IMR-90 (cell line): ENCODE measurements at regions not wholly inside any gene's neighbourhood (a gene's known extent, or its start where the extent isn't known, plus 50 kb on each side); places are given as distances from the start of the nearest gene placed in this dataset.

Source experiments
- ATAC-seq: fragments of 200-7000 bp; cut with Tn5 transposase; 2 replicates; pipeline ENCODE4 v1.9.1; 2020; ENCODE audit warnings: low read depth, mild to moderate bottlenecking, moderate library complexity
- BruUV-seq: library from RNA; stranded (reverse); fragments of 400-500 nt; replicated peaks from 2 replicates; lab custom pipeline; 2021; lab: Mats Ljungman, UMichigan
- CTCF ChIA-PET: fragments of 300-600 bp; formaldehyde crosslinking; extraction: SDS; loops from one replicate; lab custom pipeline; 2021; ENCODE audit warnings: antibody characterized with exemption; lab: Yijun Ruan, JAX
- POLR2A ChIA-PET: fragments of 300-600 bp; sonication (Branson Sonifier 250); formaldehyde crosslinking; loops from one replicate; lab custom pipeline; 2022; ENCODE audit warnings: antibody characterized with exemption; ENCODE audit not compliant: unreplicated experiment; lab: Charles Lee
- DNase-seq: peaks from one replicate; pipeline ENCODE4 v3.0.0; 2013
- H2AFZ ChIP-seq: replicated peaks from 2 replicates; pipeline ENCODE3; 2013; ENCODE audit warnings: low read length, mild to moderate bottlenecking; ENCODE audit not compliant: poor library complexity
- H2AK5ac ChIP-seq: 2 replicates; pipeline ENCODE4 v1.6.1; 2013; ENCODE audit warnings: low read depth, low read length, inconsistent platforms
- H2AK9ac ChIP-seq: replicated peaks from 2 replicates; pipeline ENCODE3; 2013; ENCODE audit warnings: mild to moderate bottlenecking, low read depth, low read length, moderate library complexity; ENCODE audit not compliant: poor library complexity
- H2BK120ac ChIP-seq: 2 replicates; pipeline ENCODE4 v1.6.1; 2013; ENCODE audit warnings: low read depth, low read length, inconsistent platforms
- H2BK15ac ChIP-seq: 3 replicates; pipeline ENCODE4 v1.6.1; 2013; ENCODE audit warnings: low read depth, low read length, inconsistent platforms
- H2BK20ac ChIP-seq: 2 replicates; pipeline ENCODE4 v1.6.1; 2013; ENCODE audit warnings: low read depth, mild to moderate bottlenecking, inconsistent platforms, low read length, moderate library complexity
- H2BK5ac ChIP-seq: 2 replicates; pipeline ENCODE4 v1.6.1; 2013; ENCODE audit warnings: mild to moderate bottlenecking, low read depth, low read length, inconsistent platforms; ENCODE audit not compliant: poor library complexity, severe bottlenecking
- H3K14ac ChIP-seq: replicated peaks from 2 replicates; pipeline ENCODE4 v1.6.1; 2013; ENCODE audit warnings: low read depth, low read length, inconsistent platforms
- H3K18ac ChIP-seq: 2 replicates; pipeline ENCODE4 v1.6.1; 2013; ENCODE audit warnings: low read depth, low read length, control low read depth
- H3K23ac ChIP-seq: 2 replicates; pipeline ENCODE4 v1.6.1; 2013; ENCODE audit warnings: low read depth, low read length, inconsistent platforms
- H3K27ac ChIP-seq: 2 replicates; pipeline ENCODE4 v1.5.1; 2013; ENCODE audit warnings: mild to moderate bottlenecking, control low read depth, low read length; ENCODE audit not compliant: insufficient read depth
- H3K27me3 ChIP-seq: 2 replicates; pipeline ENCODE4 v1.6.1; 2013; ENCODE audit warnings: low read length; ENCODE audit not compliant: control insufficient read depth, insufficient read depth
- H3K36me3 ChIP-seq: 2 replicates; pipeline ENCODE4 v1.6.1; 2013; ENCODE audit warnings: low read length, mixed read lengths; ENCODE audit not compliant: control insufficient read depth, insufficient read depth
- H3K4ac ChIP-seq: 2 replicates; pipeline ENCODE4 v1.6.1; 2013; ENCODE audit warnings: low read depth, low read length, inconsistent platforms
- H3K4me1 ChIP-seq: 2 replicates; pipeline ENCODE4 v1.6.1; 2013; ENCODE audit warnings: low read length, mixed read lengths; ENCODE audit not compliant: control insufficient read depth, insufficient read depth
- H3K4me2 ChIP-seq: 2 replicates; pipeline ENCODE4 v1.6.1; 2013; ENCODE audit warnings: low read depth, mild to moderate bottlenecking, control low read depth, low read length, moderate library complexity
- H3K4me3 ChIP-seq: 2 replicates; pipeline ENCODE4 v1.5.1; 2013; ENCODE audit warnings: low read depth, mild to moderate bottlenecking, control low read depth, low read length, moderate library complexity; ENCODE audit not compliant: insufficient read depth
- H3K56ac ChIP-seq: 2 replicates; pipeline ENCODE4 v1.6.1; 2013; ENCODE audit warnings: low read length, inconsistent platforms; ENCODE audit not compliant: insufficient read depth; ENCODE audit errors: extremely low read depth
- H3K79me1 ChIP-seq, 2 experiments: 2 replicates each; pipeline ENCODE4 v1.6.1; 2013; ENCODE audit warnings: low read length in 2 of 2, inconsistent platforms in 1 of 2, low read depth in 1 of 2
- H3K9ac ChIP-seq: 2 replicates; pipeline ENCODE4 v1.6.1; 2013; ENCODE audit warnings: low read depth, low read length, control low read depth
- H3K9me1 ChIP-seq: 2 replicates; pipeline ENCODE4 v1.6.1; 2013; ENCODE audit warnings: low read length, inconsistent platforms; ENCODE audit not compliant: insufficient read depth
- H3K9me3 ChIP-seq: 2 replicates; pipeline ENCODE4 v1.6.1; 2013; ENCODE audit warnings: low read length; ENCODE audit not compliant: control insufficient read depth, insufficient read depth
- H4K20me1 ChIP-seq: 2 replicates; pipeline ENCODE4 v1.6.1; 2013; ENCODE audit warnings: low read length, inconsistent platforms; ENCODE audit not compliant: insufficient read depth
- H4K5ac ChIP-seq: 2 replicates; pipeline ENCODE4 v1.6.1; 2013; ENCODE audit warnings: mild to moderate bottlenecking, low read depth, low read length, control low read depth
- H4K8ac ChIP-seq, 2 experiments: 2 replicates each; pipeline ENCODE4 v1.6.1; 2013; ENCODE audit warnings: low read depth in 2 of 2, low read length in 2 of 2, control low read depth in 1 of 2, inconsistent platforms in 1 of 2
- H4K91ac ChIP-seq: 2 replicates; pipeline ENCODE4 v1.6.1; 2013; ENCODE audit warnings: low read depth, low read length, inconsistent platforms; ENCODE audit not compliant: insufficient read depth
- BHLHE40 ChIP-seq: fragments of 150-350 bp; IDR thresholded peaks from 2 replicates; pipeline ENCODE4 v1.6.1; 2016; ENCODE audit warnings: mild to moderate bottlenecking, low read depth, low read length
- CEBPB ChIP-seq: IDR thresholded peaks from 2 replicates; pipeline ENCODE4 v1.6.1; 2012; ENCODE audit warnings: low read depth, low read length, improper control_type of control experiment
- CHD1 ChIP-seq: IDR thresholded peaks from 2 replicates; pipeline ENCODE4 v1.6.1; 2012; ENCODE audit warnings: low read depth, low read length, improper control_type of control experiment
- CTCF ChIP-seq: conservative IDR thresholded peaks from 2 replicates; pipeline ENCODE4 v1.5.1; 2012; ENCODE audit warnings: mild to moderate bottlenecking, low read depth, low read length, improper control_type of control experiment
- ELK1 ChIP-seq: fragments of 150-350 bp; IDR thresholded peaks from 2 replicates; pipeline ENCODE4 v1.6.1; 2016; ENCODE audit warnings: low read depth, mild to moderate bottlenecking, low read length, moderate library complexity, borderline replicate concordance
- FOS ChIP-seq: fragments of 150-350 bp; IDR thresholded peaks from 2 replicates; pipeline ENCODE4 v1.6.1; 2016; ENCODE audit warnings: low read depth, low read length
- MAFK ChIP-seq: IDR thresholded peaks from 2 replicates; pipeline ENCODE4 v1.6.1; 2012; ENCODE audit warnings: low read depth, low read length, improper control_type of control experiment
- MAZ ChIP-seq: IDR thresholded peaks from 2 replicates; pipeline ENCODE4 v1.6.1; 2012; ENCODE audit warnings: low read depth, mild to moderate bottlenecking, low read length, improper control_type of control experiment, moderate library complexity, borderline replicate concordance
- MXI1 ChIP-seq: IDR thresholded peaks from 2 replicates; pipeline ENCODE4 v1.6.1; 2012; ENCODE audit warnings: low read depth, mild to moderate bottlenecking, low read length, moderate library complexity, borderline replicate concordance
- NFE2L2 ChIP-seq: fragments of 150-350 bp; IDR thresholded peaks from 2 replicates; pipeline ENCODE4 v1.6.1; 2016; ENCODE audit warnings: low read depth, mild to moderate bottlenecking, low read length
- POLR2A ChIP-seq: IDR thresholded peaks from 2 replicates; pipeline ENCODE4 v1.6.1; 2012; ENCODE audit warnings: mild to moderate bottlenecking, low read depth, low read length
- RAD21 ChIP-seq: IDR thresholded peaks from 2 replicates; pipeline ENCODE4 v1.6.1; 2012; ENCODE audit warnings: low read length, improper control_type of control experiment
- RCOR1 ChIP-seq: IDR thresholded peaks from 2 replicates; pipeline ENCODE4 v1.6.1; 2012; ENCODE audit warnings: mild to moderate bottlenecking, low read length, improper control_type of control experiment; ENCODE audit not compliant: insufficient replicate concordance
- RFX5 ChIP-seq: IDR thresholded peaks from 2 replicates; pipeline ENCODE4 v1.8.0; 2012; ENCODE audit warnings: low read depth, mild to moderate bottlenecking, low read length, moderate library complexity
- SMC3 ChIP-seq: fragments of 150-350 bp; IDR thresholded peaks from 2 replicates; pipeline ENCODE4 v1.6.1; 2016; ENCODE audit warnings: low read depth, mild to moderate bottlenecking, antibody characterized with exemption, low read length, moderate library complexity
- USF2 ChIP-seq: fragments of 150-350 bp; IDR thresholded peaks from 2 replicates; pipeline ENCODE4 v1.6.1; 2017; ENCODE audit warnings: mild to moderate bottlenecking, antibody characterized with exemption, low read length, low read depth
- WGBS, 2 experiments: methylation state at CpG; one replicate each; pipeline versions ENCODE4 v1.1.5 to v1.1.7; 2013; ENCODE audit warnings: missing lambda C conversion rate in 2 of 2; ENCODE audit not compliant: insufficient read length in 1 of 2; ENCODE audit errors: extremely low coverage in 2 of 2; 5-methylcytosine and 5-hydroxymethylcytosine counted together
- dilution Hi-C: fragments of 300-500 bp; cut with HindIII; formaldehyde crosslinking; loops from one replicate; pipeline ENCODE4 v1.14.3; 2018; ENCODE audit warnings: low sequenced_read_pairs; ENCODE audit not compliant: unreplicated experiment
- in situ Hi-C: fragments of 300-500 bp; cut with MboI; formaldehyde crosslinking; loops from 3 replicates; pipeline ENCODE4 v1.14.3; 2019; ENCODE audit warnings: low sequenced_read_pairs, inconsistent platforms, mixed read lengths
- intact Hi-C: fragments of 100-400 bp; cut with micrococcal nuclease; formaldehyde crosslinking; loops from 2 replicates; pipeline ENCODE4 v1.10.0; 2022

- Histone ChIP-seq H2AK9ac (no peak overlapping the region), H3K9me3 (no peaks in the 10 kb centered on the region), H3K4me2 (no peak overlapping the region), H3K56ac (no peak overlapping the region), H3K4ac (no peak overlapping the region), H2BK120ac (no peak overlapping the region), H2BK5ac (no peak overlapping the region), H2AFZ (no peak overlapping the region), H4K5ac (no peak overlapping the region), H3K27me3 (no peaks in the 10 kb centered on the region), H3K9me1 (no peaks in the 10 kb centered on the region), H3K79me1 (no peaks in the 10 kb centered on the region), H4K8ac (no peak overlapping the region), H3K23ac (no peak overlapping the region), H2BK15ac (no peak overlapping the region), H3K36me3 (no peaks in the 10 kb centered on the region), H3K14ac (no peak overlapping the region), H3K9ac (no peak overlapping the region), H4K20me1 (no peaks in the 10 kb centered on the region), H3K4me1 (no peaks in the 10 kb centered on the region), H3K18ac (no peak overlapping the region), H2BK20ac (no peak overlapping the region), H3K4me3 (no peak overlapping the region), H4K91ac (no peak overlapping the region), H2AK5ac (no peak overlapping the region), H3K27ac (no peak overlapping the region)
- intact Hi-C loops = no loop called here
- WGBS, 2 experiments = no CpG with 5 or more reads among the region's 3 CpGs
- in situ Hi-C loops = no loop called here
- no TSS peak for BruUV-seq
- ATAC-seq (no peak), DNase-seq (no peak)
- CTCF ChIA-PET = no interaction called here
- POLR2A ChIA-PET = interaction anchor here (0.6 kb wide), 1 partner anchor 434 kb away, joined by 4 read pairs; no protein-coding TSS in a partner anchor
- no peak for TF ChIP-seq CTCF
- TF ChIP-seq POLR2A = no peak
- TF ChIP-seq MXI1 = no peak
- TF ChIP-seq ELK1 = no peak
- no peak for TF ChIP-seq SMC3
- no peak for TF ChIP-seq MAZ
- TF ChIP-seq CHD1 = no peak
- TF ChIP-seq BHLHE40 = no peak
- TF ChIP-seq USF2 = no peak
- no peak for TF ChIP-seq NFE2L2
- TF ChIP-seq RAD21 = no peak
- no peak for TF ChIP-seq MAFK
- no peak for TF ChIP-seq FOS
- no peak for TF ChIP-seq CEBPB
- no peak for TF ChIP-seq RFX5
- TF ChIP-seq RCOR1 = no peak
- dilution Hi-C loops = no loop called here
Measured at GRCh38 chr4:127118681-127119080, 514.1 kb upstream of the INTU start.
